HUES6 (cell line): ENCODE measurements at regions not wholly inside any gene's neighbourhood (a gene's known extent, or its start where the extent isn't known, plus 50 kb on each side); places are given as distances from the start of the nearest gene placed in this dataset.

Experiments used
- H3K27ac ChIP-seq: 2 replicates; pipeline ENCODE4 v1.7.0; 2013; ENCODE audit warnings: low read depth, mild to moderate bottlenecking, low read length, inconsistent platforms
- H3K27me3 ChIP-seq: 2 replicates; pipeline ENCODE4 v1.6.1; 2013; ENCODE audit warnings: low read length; ENCODE audit not compliant: control insufficient read depth, insufficient read depth
- H3K36me3 ChIP-seq: 2 replicates; pipeline ENCODE4 v1.6.1; 2013; ENCODE audit warnings: low read length; ENCODE audit not compliant: control insufficient read depth, insufficient read depth
- H3K4me1 ChIP-seq: 2 replicates; pipeline ENCODE4 v1.6.1; 2013; ENCODE audit warnings: low read length; ENCODE audit not compliant: control insufficient read depth, insufficient read depth
- H3K4me3 ChIP-seq: 2 replicates; pipeline ENCODE4 v1.5.1; 2013; ENCODE audit warnings: low read depth, low read length
- H3K9ac ChIP-seq: one replicate; pipeline ENCODE4 v1.6.1; 2013; ENCODE audit warnings: mild to moderate bottlenecking, low read length
- H3K9me3 ChIP-seq: 2 replicates; pipeline ENCODE4 v1.6.1; 2013; ENCODE audit warnings: low read depth, low read length; ENCODE audit not compliant: control insufficient read depth, insufficient read depth

DNA sequence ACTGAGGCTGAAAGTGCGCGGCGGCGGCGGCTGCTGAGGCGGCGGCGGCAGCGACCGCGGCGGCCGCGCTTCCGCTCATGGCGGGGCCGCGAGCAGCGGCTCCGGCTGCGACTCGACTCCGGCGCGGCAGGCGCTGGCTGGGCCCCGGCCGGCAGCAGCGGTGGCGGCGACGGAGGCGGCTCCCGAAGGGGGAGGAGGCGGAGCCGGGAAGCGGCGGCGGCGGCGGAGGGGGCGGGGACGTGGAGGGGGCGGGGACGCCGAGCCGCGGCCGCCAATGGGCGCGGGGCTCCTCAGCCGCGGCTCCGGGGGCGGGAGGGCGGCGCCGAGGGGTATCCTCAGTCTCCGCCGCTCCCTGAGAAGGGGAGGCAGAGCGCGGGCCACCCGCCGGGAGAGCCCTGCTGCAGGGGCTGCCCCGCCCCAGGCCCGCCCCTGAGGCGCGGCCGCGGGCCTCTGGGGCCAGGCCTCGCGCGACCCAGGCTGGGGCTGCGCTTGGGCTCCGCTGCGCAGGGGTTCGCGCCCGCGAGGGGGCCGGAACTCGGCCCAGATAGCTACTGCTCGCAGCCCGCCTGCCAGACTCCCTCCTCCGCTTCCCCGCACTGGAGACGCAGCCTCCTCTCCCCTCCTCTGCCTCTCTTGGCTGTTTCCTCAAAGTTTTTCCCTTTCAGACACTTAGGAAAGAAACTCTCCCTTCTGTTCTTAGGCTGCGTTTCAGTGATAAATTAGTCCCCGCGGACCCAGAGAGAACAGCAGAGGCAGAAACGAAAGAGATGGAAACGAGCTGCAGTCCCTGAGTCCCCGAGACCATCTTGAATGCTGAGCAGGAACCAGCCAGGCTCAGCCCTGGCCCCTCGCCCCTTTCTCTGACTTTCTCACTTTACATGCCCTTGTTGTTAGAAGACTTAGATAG, 85.0 kb upstream of the MELK start:
- peak overlapping the region; percentile 80 for H3K9ac ChIP-seq
- H3K36me3 ChIP-seq: no peaks in the 10 kb centered on the region; the same call in 1 of the 2 replicates
- no peaks in the 10 kb centered on the region for H3K9me3 ChIP-seq
- H3K27me3 ChIP-seq: no peaks in the 10 kb centered on the region
- peak overlapping the region; percentile 59; the same call in 1 of the 2 replicates for H3K27ac ChIP-seq
- peaks cover 42% of the 10 kb centered on the region for H3K4me1 ChIP-seq
- H3K4me3 ChIP-seq: peak overlapping the region; percentile 73

GRCh38 chr9:36486933-36487481, 85.7 kb upstream of the MELK start:
- peak overlapping the region; percentile 73 for H3K4me3 ChIP-seq
- peak overlapping the region; percentile 61 for H3K27ac ChIP-seq
- H3K9ac ChIP-seq: peak overlapping the region; percentile 80
- no peaks in the 10 kb centered on the region for H3K27me3 ChIP-seq
- no peaks in the 10 kb centered on the region; the same call in 1 of the 2 replicates for H3K36me3 ChIP-seq
- H3K4me1 ChIP-seq: peaks cover 44% of the 10 kb centered on the region
- no peaks in the 10 kb centered on the region for H3K9me3 ChIP-seq

DNA sequence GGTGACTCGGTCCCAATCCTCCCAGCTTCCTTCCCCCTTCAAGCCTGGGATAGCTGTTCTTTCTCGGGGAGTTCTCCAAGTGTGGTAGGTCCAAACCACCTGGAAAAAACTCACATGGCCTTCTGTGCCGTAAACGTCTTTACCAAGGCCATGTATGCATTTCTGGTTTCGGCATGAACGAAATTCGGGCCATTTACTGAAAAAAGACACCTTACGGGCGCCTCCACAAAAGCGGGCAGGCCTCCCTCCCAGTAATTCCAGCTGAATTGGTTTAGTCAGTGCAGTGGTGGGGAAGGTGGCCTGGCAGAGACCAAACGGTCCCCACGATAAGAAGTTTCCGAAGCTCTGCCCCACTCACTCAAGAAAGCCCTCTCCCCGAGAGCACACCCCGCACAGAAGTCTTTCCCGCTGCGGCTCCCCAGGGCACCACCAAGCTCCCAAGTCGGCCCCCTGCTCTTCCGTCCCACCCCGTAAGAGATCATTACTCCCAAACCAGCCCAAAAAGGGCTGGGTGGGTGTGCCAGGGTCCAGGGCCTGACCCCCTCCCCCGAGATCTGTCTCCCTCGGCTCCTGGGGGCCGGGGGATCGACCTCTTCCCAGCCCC, 86.3 kb upstream of the MELK start:
- Histone ChIP-seq H3K36me3 (no peaks in the 10 kb centered on the region; the same call in 1 of the 2 replicates), H3K4me3 (peak overlapping the region; percentile 73), H3K9ac (peak overlapping the region; percentile 80), H3K9me3 (no peaks in the 10 kb centered on the region), H3K4me1 (peaks cover 49% of the 10 kb centered on the region), H3K27ac (peak overlapping the region; percentile 61), H3K27me3 (no peaks in the 10 kb centered on the region)

DNA sequence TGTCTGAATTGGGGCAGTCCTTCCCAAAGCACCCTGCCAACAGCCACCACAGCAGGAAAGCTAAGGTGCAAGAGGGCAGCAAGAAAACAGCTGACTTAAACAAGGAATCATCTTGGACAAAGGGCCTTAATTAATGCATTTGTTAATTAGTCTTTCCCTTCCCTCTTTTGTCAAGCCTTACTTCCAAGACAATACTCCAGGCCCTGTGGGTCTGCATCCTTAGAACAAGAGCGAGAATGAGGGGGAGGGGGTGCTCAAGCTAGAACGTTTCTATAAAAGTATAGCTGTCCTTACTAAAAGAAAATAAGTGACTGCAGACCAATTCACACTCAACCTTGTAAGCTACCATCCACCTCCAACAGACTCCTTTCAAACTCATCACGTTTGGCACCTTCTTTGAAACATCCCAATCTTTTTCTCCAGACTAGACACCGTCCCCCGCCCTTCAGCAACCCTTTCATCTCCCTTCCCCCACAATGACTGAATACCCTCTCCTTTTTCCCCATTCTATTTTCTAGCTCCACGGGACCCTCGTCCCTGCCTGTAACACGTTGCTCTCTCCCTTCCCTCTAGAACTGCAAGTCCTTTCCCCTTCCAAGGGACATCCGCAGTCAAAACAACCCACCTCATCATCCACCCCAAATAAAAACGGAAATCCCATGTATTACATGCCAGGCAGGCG, 85.7 kb upstream of the RNF38 start:
- Histone ChIP-seq H3K9me3 (no peaks in the 10 kb centered on the region), H3K27me3 (no peaks in the 10 kb centered on the region), H3K4me1 (peaks cover 50% of the 10 kb centered on the region), H3K9ac (peak overlapping the region; percentile 80), H3K4me3 (peak overlapping the region; percentile 73), H3K36me3 (no peaks in the 10 kb centered on the region; the same call in 1 of the 2 replicates), H3K27ac (peak overlapping the region; percentile 61)

GRCh38 chr9:36484124-36484523, 84.1 kb upstream of the RNF38 start:
- Histone ChIP-seq H3K9me3 (no peaks in the 10 kb centered on the region), H3K27me3 (no peaks in the 10 kb centered on the region), H3K36me3 (no peaks in the 10 kb centered on the region; the same call in 1 of the 2 replicates), H3K4me3 (no peak overlapping the region), H3K4me1 (peaks cover 40% of the 10 kb centered on the region), H3K9ac (no peak overlapping the region), H3K27ac (no peak overlapping the region)

DNA sequence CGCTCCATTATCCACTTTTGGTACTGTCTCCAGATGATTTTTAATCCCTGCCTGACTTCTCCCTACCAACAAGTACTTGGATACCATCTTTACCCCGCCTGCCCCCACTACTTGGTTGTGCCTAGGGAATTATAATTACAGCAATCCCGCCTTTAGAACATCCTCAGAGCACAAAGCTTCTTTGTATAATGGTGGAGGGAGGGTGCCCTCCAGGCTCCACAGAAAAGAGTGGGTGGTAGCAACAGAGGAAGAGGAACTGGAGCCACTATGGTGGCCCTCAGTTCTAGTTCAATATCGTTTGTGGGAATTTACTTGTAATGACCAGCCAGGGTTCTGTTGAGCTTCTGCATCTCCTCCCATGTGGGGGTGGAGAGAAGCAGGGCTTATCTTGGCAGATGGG, 79.0 kb upstream of the RNF38 start:
- Histone ChIP-seq H3K36me3 (no peaks in the 10 kb centered on the region; the same call in 1 of the 2 replicates), H3K4me1 (peaks cover 26% of the 10 kb centered on the region), H3K9me3 (no peaks in the 10 kb centered on the region), H3K27ac (no peak overlapping the region), H3K27me3 (no peaks in the 10 kb centered on the region), H3K9ac (no peak overlapping the region), H3K4me3 (no peak overlapping the region)

DNA sequence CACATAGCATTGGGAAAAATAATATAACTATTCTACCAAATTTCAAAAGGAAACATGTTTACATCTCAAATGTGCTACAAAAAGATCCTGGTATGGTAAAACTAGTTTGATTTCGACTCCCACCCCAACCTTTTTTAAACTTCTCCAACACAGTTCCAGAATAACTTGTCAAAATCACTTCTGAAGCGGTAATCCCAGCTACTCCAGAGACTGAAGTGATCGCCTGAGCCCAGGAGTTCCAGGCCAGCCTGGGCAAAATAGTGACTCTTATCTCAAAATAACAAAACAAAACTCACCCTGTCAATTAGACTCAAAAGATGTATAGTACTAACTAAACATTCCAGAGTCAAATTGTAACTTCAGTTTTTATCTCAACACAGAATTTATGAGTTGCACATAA, 71.3 kb upstream of the RNF38 start:
- Histone ChIP-seq H3K4me1 (0 out of 2 replicates have a peak, but pooled peaks cover 7% of the 10 kb centered on the region), H3K9ac (no peak overlapping the region), H3K27me3 (no peaks in the 10 kb centered on the region), H3K36me3 (0 out of 2 replicates have a peak, but pooled peaks cover 2% of the 10 kb centered on the region), H3K4me3 (no peak overlapping the region), H3K27ac (no peak overlapping the region), H3K9me3 (no peaks in the 10 kb centered on the region)

DNA sequence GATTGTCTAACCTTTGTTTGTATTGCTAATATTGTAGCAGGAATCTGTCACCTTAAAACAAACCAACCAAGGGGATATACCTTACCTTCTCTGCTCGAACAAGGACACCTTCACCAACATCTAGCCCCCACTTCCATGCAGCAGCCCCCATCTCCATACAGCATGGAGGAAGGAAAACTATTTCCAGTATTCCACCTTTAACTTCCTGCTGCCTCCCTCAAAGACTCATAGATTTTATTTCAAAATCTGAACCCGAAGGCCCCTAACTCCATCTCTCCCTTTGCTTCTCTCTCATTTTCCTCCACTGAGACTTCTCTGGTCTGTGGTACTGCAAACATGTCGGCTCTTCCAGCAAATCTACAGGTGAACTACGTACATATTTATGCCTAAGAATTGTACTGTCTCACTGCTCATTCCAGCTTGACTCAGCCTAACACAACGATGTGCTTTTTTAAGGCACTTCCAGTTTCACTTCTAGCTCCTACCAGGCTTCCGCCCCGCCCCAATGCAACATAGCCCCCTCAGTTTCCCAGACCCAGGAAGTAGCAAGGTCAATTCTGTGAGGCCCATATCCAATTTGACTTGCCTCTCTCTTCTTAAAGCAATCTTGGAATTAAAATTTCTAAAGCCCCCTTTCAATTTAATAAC, 70.7 kb upstream of the RNF38 start:
- no peak overlapping the region for H3K9ac ChIP-seq
- no peaks in the 10 kb centered on the region for H3K9me3 ChIP-seq
- 0 out of 2 replicates have a peak, but pooled peaks cover 2% of the 10 kb centered on the region for H3K36me3 ChIP-seq
- no peak overlapping the region for H3K27ac ChIP-seq
- no peak overlapping the region for H3K4me3 ChIP-seq
- H3K27me3 ChIP-seq: no peaks in the 10 kb centered on the region
- 0 out of 2 replicates have a peak, but pooled peaks cover 7% of the 10 kb centered on the region for H3K4me1 ChIP-seq

DNA sequence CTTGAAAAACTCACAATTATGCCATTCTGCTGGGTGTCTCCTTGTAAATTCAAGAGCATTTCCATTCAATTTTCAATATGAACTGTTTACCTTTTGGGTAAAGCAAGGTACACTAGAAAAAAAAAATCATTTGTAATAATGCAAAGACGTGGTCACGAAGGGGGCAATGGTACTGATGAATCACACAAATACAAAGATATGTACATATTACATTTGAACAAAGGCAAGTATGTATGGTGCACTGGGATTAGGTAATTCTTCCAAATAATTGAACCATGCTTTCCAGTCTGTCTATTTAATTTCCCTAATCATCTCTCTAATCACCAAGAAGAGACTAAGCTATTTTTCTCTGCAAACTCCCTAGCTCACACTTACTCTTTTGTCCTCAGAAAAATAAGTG, 63.4 kb upstream of the RNF38 start:
- Histone ChIP-seq H3K36me3 (peaks cover 11% of the 10 kb centered on the region), H3K27ac (no peak overlapping the region), H3K9me3 (no peaks in the 10 kb centered on the region), H3K27me3 (no peaks in the 10 kb centered on the region), H3K4me1 (no peaks in the 10 kb centered on the region; the same call in 1 of the 2 replicates), H3K9ac (no peak overlapping the region), H3K4me3 (no peak overlapping the region)

DNA sequence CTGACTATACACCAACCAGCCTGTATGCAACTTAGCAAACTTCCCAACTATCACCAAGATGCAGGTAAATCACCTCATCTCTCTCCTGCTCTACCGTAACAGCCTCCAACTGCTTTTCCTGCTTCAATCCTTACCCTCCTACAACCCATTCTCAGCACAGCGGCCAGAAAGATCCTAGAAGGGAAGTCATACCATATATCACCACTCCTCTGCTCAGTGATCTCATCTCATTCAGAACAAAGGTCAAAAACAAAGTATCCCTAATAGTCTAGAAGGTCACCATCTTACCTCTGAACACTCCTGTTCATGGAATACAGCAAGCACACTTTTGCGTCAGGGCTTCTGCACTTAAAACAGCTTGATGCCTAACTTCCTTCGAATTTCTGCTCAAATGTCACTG, 62.2 kb upstream of the RNF38 start:
- no peaks in the 10 kb centered on the region for H3K27me3 ChIP-seq
- H3K9ac ChIP-seq: no peak overlapping the region
- H3K9me3 ChIP-seq: no peaks in the 10 kb centered on the region
- no peak overlapping the region for H3K4me3 ChIP-seq
- peaks cover 17% of the 10 kb centered on the region for H3K36me3 ChIP-seq
- H3K27ac ChIP-seq: no peak overlapping the region
- H3K4me1 ChIP-seq: no peaks in the 10 kb centered on the region; the same call in 1 of the 2 replicates
